ENCODE measurements at regions not wholly inside any gene's neighbourhood (a gene's known extent, or its start where the extent isn't known, plus 50 kb on each side); places are given as distances from the start of the nearest gene placed in this dataset.
A peak's percentile ranks its signal among the peaks of the same experiment; 100 is the strongest.

- H3K27ac ChIP-seq: no peak overlapping the region
- TF ChIP-seq, protein P1, sequence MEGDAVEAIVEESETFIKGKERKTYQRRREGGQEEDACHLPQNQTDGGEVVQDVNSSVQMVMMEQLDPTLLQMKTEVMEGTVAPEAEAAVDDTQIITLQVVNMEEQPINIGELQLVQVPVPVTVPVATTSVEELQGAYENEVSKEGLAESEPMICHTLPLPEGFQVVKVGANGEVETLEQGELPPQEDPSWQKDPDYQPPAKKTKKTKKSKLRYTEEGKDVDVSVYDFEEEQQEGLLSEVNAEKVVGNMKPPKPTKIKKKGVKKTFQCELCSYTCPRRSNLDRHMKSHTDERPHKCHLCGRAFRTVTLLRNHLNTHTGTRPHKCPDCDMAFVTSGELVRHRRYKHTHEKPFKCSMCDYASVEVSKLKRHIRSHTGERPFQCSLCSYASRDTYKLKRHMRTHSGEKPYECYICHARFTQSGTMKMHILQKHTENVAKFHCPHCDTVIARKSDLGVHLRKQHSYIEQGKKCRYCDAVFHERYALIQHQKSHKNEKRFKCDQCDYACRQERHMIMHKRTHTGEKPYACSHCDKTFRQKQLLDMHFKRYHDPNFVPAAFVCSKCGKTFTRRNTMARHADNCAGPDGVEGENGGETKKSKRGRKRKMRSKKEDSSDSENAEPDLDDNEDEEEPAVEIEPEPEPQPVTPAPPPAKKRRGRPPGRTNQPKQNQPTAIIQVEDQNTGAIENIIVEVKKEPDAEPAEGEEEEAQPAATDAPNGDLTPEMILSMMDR (conservative IDR thresholded peaks at IDR 0.05): no peak
These were observed 223.9 kb downstream of the S1PR1 start for GRCh38 chr1:101460739-101461138.

DNA sequence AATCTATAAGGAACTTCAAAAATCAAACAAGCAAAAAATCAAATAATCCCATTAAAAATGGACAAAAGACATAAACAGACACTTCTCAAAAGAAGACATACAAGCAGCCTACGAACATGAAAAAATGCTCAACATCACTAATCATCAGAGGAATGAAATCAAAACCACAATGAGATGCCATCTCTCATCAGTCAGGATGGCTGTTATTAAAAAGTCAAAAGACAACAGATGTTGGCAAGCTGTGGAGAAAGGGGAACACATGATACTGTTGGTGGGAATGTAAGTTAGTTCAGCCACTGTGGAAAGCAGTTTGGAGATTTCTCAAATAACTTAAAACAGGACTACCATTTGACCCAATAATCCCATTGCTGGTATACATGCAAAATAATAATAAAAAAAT is 226.4 kb downstream of the S1PR1 start:
- TF ChIP-seq, protein P1 (conservative IDR thresholded peaks at IDR 0.05): no peak
- no peak overlapping the region for H3K27ac ChIP-seq

DNA sequence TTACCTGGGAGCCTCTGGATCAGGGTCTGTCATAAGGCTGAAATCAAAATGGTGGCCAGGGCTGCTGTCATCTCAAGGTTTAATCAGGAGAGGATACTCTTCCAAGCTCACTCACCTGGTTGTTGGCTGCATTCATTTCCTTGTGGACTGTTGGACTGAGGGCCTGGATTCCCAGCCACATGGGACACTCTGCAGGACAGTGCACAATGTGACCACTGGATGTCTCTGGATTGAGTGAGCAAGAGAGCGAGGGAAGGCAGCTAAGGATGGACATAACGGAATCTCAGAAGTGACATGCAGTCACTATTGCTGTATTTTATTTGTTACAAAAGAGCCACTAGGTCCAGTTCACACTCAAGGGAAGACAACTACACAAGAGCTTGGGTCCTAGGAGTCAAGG is 229.1 kb downstream of the S1PR1 start:
- no peak overlapping the region for H3K27ac ChIP-seq
- TF ChIP-seq, protein P1 (conservative IDR thresholded peaks at IDR 0.05): no peak

GRCh38 chr1:101474039-101474665 is 237.3 kb downstream of the S1PR1 start:
- TF ChIP-seq, protein P1 (conservative IDR thresholded peaks at IDR 0.05): peak; percentile 53
- H3K27ac ChIP-seq: no peak overlapping the region

- TF ChIP-seq, protein P1 (conservative IDR thresholded peaks at IDR 0.05): no peak
- no peak overlapping the region for H3K27ac ChIP-seq
These were observed 239.7 kb downstream of the S1PR1 start for GRCh38 chr1:101476541-101476940.

DNA sequence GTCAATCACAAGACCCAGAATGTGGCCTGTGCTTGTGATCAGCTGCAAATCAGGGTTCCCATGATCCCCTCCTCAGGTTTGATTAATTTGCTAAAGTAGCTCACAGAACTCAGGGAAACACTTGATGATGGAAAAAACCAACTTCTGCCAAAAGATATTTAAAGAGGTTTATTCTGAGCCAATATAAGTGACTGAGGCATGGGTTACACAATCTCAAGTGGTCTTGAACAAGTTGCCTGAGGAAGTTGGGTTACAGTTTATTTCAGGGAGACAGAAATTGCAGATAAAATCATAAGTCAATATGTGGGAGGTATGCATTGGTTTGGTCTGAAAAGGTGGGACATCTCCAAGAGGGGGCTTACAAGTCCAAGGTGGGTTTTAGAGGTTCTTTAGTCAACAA is 243.1 kb downstream of the S1PR1 start:
- TF ChIP-seq, protein P1 (conservative IDR thresholded peaks at IDR 0.05): no peak
- H3K27ac ChIP-seq: no peak overlapping the region

DNA sequence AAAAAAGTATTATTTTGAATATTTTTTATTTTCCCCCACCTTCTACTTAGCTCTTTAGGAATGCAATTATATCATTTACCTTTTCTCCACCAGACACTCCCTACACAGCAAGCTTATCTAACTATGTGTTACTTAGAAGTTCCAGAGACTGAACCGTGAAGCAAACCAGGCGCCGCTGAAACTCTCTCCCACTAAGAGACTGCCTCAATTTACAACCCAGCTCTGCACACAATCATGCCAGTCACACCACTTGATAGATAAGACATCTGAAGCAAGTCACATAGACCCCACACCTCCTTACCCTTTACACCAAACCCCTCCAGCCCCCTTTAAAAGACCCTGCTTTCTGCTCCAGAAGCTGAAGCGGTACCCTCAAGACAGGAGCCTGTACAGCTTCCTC is 245.5 kb downstream of the S1PR1 start:
- TF ChIP-seq, protein P1 (conservative IDR thresholded peaks at IDR 0.05): no peak

More for the DNA sequence above, 245.5 kb downstream of the S1PR1 start:
- H3K27ac ChIP-seq: no peak overlapping the region

Data from VCaP (cell line).